ENCODE measurements at regions not wholly inside any gene's neighbourhood (a gene's known extent, or its start where the extent isn't known, plus 50 kb on each side); places are given as distances from the start of the nearest gene placed in this dataset.

DNA sequence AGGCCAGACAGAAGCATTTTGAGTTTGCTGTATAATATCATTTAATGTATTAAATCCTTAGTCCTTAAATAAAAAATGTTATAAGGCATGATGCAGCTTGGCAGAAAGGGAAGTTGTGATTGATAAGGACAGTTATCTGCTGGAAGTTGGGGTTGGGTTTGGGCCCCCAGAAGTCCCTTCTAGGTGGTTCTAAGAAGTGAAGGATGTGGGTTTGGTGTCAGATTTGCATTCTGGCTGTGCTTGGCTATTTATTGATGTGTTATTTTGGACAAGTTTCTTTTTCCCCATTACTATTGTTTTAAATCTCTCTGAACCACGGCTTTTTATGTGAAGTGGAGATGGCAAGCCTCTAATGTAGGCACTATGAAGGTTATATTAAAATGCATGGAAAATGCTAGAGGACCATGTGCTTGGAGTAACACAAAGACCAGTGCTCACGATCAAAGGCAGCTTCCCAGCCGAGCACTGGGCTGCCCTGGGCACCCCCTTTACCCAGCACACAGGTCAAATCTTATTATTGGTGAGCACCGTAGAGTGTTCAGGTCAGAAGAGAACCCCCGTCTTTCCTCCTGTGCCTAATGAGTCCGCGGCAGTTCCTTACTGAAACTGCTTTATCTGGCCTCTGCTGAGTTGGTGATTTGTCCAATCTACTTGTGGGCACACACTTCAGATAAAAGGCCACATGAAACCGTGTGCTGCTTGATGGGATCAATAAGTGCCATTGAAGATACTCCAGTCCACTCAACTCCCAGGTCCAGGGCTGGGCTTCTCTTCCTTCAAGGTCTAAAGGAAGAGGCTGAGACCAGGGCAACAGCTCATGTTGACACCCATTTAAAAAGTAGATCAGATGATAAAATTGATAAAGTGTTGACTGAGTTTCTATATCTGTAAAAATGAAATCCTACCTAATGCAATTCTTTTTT lies 212.0 kb downstream of the PRDM2 start:
- H3K4me3 ChIP-seq, result no peak overlapping the region
- TF ChIP-seq CTCF (IDR thresholded peaks at IDR 0.05), result no peak

GRCh38 chr1:13913396-13913795 lies 213.4 kb downstream of the PRDM2 start:
- Histone ChIP-seq H3K4me1 (ENCODE audit: low read depth) (no peaks in the 10 kb centered on the region), H3K9me3 (no peaks in the 10 kb centered on the region), H3K4me3 (no peak overlapping the region), H3K36me3 (ENCODE audit: low read depth) (no peaks in the 10 kb centered on the region)
- intact Hi-C loops (cut with DNase I, micrococcal nuclease), result no loop called here
- TF ChIP-seq CTCF (IDR thresholded peaks at IDR 0.05), result no peak
- DNase-seq (no peak), ATAC-seq (no peak)

More for the DNA sequence above, 212.0 kb downstream of the PRDM2 start:
- no peak for DNase-seq
- Histone ChIP-seq H3K9me3 (no peaks in the 10 kb centered on the region), H3K4me1 (ENCODE audit: low read depth) (no peaks in the 10 kb centered on the region), H3K36me3 (ENCODE audit: low read depth) (no peaks in the 10 kb centered on the region)
- intact Hi-C loops (cut with DNase I, micrococcal nuclease), result no loop called here
- no peak for ATAC-seq

DNA sequence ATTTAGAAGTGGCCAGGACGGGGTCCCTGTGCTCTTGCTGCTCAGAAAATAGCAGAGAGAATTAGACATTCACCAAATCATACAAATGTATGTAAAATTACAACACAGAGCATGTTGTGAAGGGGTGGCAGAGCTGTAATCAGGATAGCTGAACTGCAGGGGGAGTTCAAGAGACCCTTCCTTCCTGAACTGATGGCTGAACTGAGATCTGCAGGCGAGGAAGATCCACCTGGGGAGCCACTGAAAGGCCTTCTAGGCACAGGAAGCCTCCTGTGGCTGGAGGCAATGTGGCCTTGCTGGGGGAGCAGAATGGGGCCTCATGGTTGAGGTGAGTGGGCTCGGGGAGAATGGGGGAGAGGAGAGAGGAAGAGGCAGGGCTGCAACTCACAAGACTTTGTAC lies 216.5 kb downstream of the PRDM2 start:
- Histone ChIP-seq H3K4me3 (no peak overlapping the region), H3K36me3 (ENCODE audit: low read depth) (no peaks in the 10 kb centered on the region), H3K9me3 (no peaks in the 10 kb centered on the region), H3K4me1 (ENCODE audit: low read depth) (no peaks in the 10 kb centered on the region)
- DNase-seq, result no peak
- no peak for ATAC-seq
- intact Hi-C loops (cut with DNase I, micrococcal nuclease), result no loop called here
- no peak for TF ChIP-seq CTCF (IDR thresholded peaks at IDR 0.05)

DNA sequence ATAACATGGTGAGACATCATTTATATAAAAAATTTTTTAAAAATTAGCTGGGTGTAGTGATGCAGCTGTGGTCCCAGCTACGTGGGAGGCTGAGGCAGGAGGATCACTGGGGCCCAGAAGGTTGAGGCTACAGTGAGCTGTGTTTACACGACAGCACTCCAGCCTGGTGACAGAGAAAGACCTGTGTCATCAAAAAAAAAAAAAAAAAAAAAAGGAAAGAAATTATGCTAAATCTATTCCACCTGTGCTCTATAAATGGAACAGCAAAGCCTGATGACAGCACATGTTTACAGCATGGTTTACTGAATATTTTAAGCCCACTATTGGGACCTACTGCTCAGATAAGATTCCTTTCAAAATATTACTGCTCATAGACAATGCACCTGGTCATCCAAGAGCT lies 217.6 kb downstream of the PRDM2 start:
- intact Hi-C loops (cut with DNase I, micrococcal nuclease), result no loop called here
- H3K4me1 ChIP-seq (ENCODE audit: low read depth), result no peaks in the 10 kb centered on the region
- H3K36me3 ChIP-seq (ENCODE audit: low read depth), result no peaks in the 10 kb centered on the region
- TF ChIP-seq CTCF (IDR thresholded peaks at IDR 0.05), result no peak
- DNase-seq (no peak), ATAC-seq (no peak)
- H3K4me3 ChIP-seq, result no peak overlapping the region
- no peaks in the 10 kb centered on the region for H3K9me3 ChIP-seq

GRCh38 chr1:13918862-13919261 lies 218.9 kb downstream of the PRDM2 start:
- H3K4me3 ChIP-seq, result no peak overlapping the region
- no peaks in the 10 kb centered on the region for H3K4me1 ChIP-seq (ENCODE audit: low read depth)
- intact Hi-C loops (cut with DNase I, micrococcal nuclease), result no loop called here
- DNase-seq (no peak), ATAC-seq (no peak)
- no peaks in the 10 kb centered on the region for H3K36me3 ChIP-seq (ENCODE audit: low read depth)
- no peaks in the 10 kb centered on the region for H3K9me3 ChIP-seq
- TF ChIP-seq CTCF (IDR thresholded peaks at IDR 0.05), result no peak

All from mucosa of descending colon (tissue), 3 donors.